Spleen (tissue), 11 donors: ENCODE measurements at regions not wholly inside any gene's neighbourhood (a gene's known extent, or its start where the extent isn't known, plus 50 kb on each side); places are given as distances from the start of the nearest gene placed in this dataset.

Source experiments
- DNase-seq: peaks from one replicate; pipeline ENCODE4 v3.0.0-alpha.2; 2020
- H3K27ac ChIP-seq, 8 donors: fragments of 200-600 bp; sonication (generic) in 7 of 8; 1 replicate in 4 of 8; 2 replicates in 4 of 8; pipeline versions ENCODE4 v1.5.0 to v1.8.0; 2016 to 2021; ENCODE audit warnings: inconsistent platforms in 4 of 8, mild to moderate bottlenecking in 4 of 8, moderate library complexity in 1 of 8
- H3K27me3 ChIP-seq, 7 donors: fragments of 200-600 bp; sonication (generic) in 6 of 7; replicated peaks in 1 of 7; 1 replicate in 4 of 7; 2 replicates in 3 of 7; pipeline versions ENCODE4 v1.5.0 to v1.8.0; 2016 to 2021; ENCODE audit warnings: inconsistent platforms in 3 of 7, mild to moderate bottlenecking in 1 of 7
- H3K36me3 ChIP-seq, 6 donors: fragments of 200-600 bp; sonication (generic) in 5 of 6; 1 replicate in 4 of 6; 2 replicates in 2 of 6; pipeline versions ENCODE4 v1.5.0 to v1.8.0; 2016 to 2021; ENCODE audit warnings: inconsistent platforms in 2 of 6
- H3K4me1 ChIP-seq, 6 donors: fragments of 200-600 bp; sonication (generic) in 5 of 6; 1 replicate in 3 of 6; 2 replicates in 3 of 6; pipeline versions ENCODE4 v1.5.0 to v1.8.0; 2016 to 2021; ENCODE audit warnings: inconsistent platforms in 3 of 6
- H3K4me3 ChIP-seq, 8 donors: fragments of 200-600 bp; sonication (generic) in 7 of 8; 1 replicate in 4 of 8; 2 replicates in 4 of 8; pipeline versions ENCODE4 v1.5.0 to v1.8.0; 2016 to 2021; ENCODE audit warnings: inconsistent platforms in 4 of 8, mild to moderate bottlenecking in 4 of 8, moderate library complexity in 2 of 8
- H3K9me3 ChIP-seq, 8 donors: fragments of 200-600 bp; sonication (generic) in 7 of 8; 1 replicate in 4 of 8; 2 replicates in 4 of 8; pipeline versions ENCODE4 v1.5.0 to v1.8.0; 2016 to 2021; ENCODE audit warnings: inconsistent platforms in 4 of 8
- CTCF ChIP-seq, 11 experiments: fragments of 200-600 bp in 7 of 11; fragments of 450-650 bp in 4 of 11; sonication (generic) in 4 of 11; IDR thresholded peaks in 8 of 11; conservative IDR thresholded peaks in 3 of 11; 1 replicate in 7 of 11; 2 replicates in 4 of 11; pipeline versions ENCODE4 v1.4.0 to v1.8.0; 2016 to 2021; ENCODE audit warnings: antibody characterized with exemption in 11 of 11, inconsistent platforms in 4 of 11, mild to moderate bottlenecking in 1 of 11
- POLR2A ChIP-seq, 3 donors: fragments of 450-650 bp; IDR thresholded peaks; one replicate each; pipeline ENCODE4 v1.5.1; 2017; ENCODE audit warnings: antibody characterized with exemption in 3 of 3, mild to moderate bottlenecking in 1 of 3
- POLR2AphosphoS5 ChIP-seq, 3 donors: sonication (generic); formaldehyde crosslinking; IDR thresholded peaks; one replicate each; pipeline ENCODE4 v1.5.1; 2017; ENCODE audit warnings: antibody characterized with exemption in 3 of 3
- WGBS, 5 donors: extraction: QIAGEN DNeasy Blood & Tissue Kit in 3 of 5; methylation state at CpG; one replicate each; pipeline versions ENCODE4 v1.1.5 to v1.1.7; 2013 to 2018; 5-methylcytosine and 5-hydroxymethylcytosine counted together
- intact Hi-C: fragments of 100-400 bp; cut with DNase I; formaldehyde crosslinking; loops from one replicate; pipeline ENCODE4 v1.15.0; 2023; ENCODE audit warnings: low total_unique reads
- donor health status: healthy with polysubstance abuse.
- donor health status: DM: no; HTN: no; CAD: no; lungs with moderate emphysema.
- donor health status: DM: no; HTN: no; CAD: no.
- donor health status: Bipolar disorder and iron deficiency.
- donor health status: healthy.
- donor health status: DM: no; HTN: no; CAD: no.
- donor health status: DM: yes; HTN: yes; CAD: no.

- Histone ChIP-seq H3K4me1 (peaks cover 0 to 24% (median 10%) of the 10 kb centered on the region in 6 donors), H3K36me3 (no peaks in the 10 kb centered on the region), H3K4me3 (no peak overlapping the region), H3K27ac (no peak overlapping the region), H3K9me3 (no peaks in the 10 kb centered on the region), H3K27me3 (no peaks in the 10 kb centered on the region)
- intact Hi-C loops: no loop called here
- TF ChIP-seq POLR2AphosphoS5 (IDR thresholded peaks at IDR 0.05): no peak
- no peak for TF ChIP-seq CTCF (IDR thresholded peaks at IDR 0.05 in 8 of 11, conservative IDR thresholded peaks at IDR 0.05 in 3 of 11)
- no peak for TF ChIP-seq POLR2A (IDR thresholded peaks at IDR 0.05)
- no peak for DNase-seq
- 80 to 91% (median 89%) methylated on average over 4 of the region's 4 CpGs for WGBS, 5 donors
Observed at GRCh38 chr3:111315930-111316587, 225.9 kb upstream of the CD96 start.

GRCh38 chr3:111318289-111318688 lies 223.7 kb upstream of the CD96 start:
- Histone ChIP-seq H3K9me3 (no peaks in the 10 kb centered on the region), H3K36me3 (no peaks in the 10 kb centered on the region), H3K27me3 (no peaks in the 10 kb centered on the region), H3K4me3 (no peak overlapping the region), H3K27ac (no peak overlapping the region), H3K4me1 (peaks cover 0 to 13% (median 0%) of the 10 kb centered on the region in 6 donors)
- WGBS, 5 donors: 46 to 68% (median 50%) methylated on average over 2 of the region's 2 CpGs
- intact Hi-C loops: no loop called here
- no peak for DNase-seq
- TF ChIP-seq POLR2A (IDR thresholded peaks at IDR 0.05) (no peak), CTCF (IDR thresholded peaks at IDR 0.05 in 8 of 11, conservative IDR thresholded peaks at IDR 0.05 in 3 of 11) (no peak), POLR2AphosphoS5 (IDR thresholded peaks at IDR 0.05) (no peak)

- TF ChIP-seq POLR2A (IDR thresholded peaks at IDR 0.05): no peak
- no peak for TF ChIP-seq CTCF (IDR thresholded peaks at IDR 0.05 in 8 of 11, conservative IDR thresholded peaks at IDR 0.05 in 3 of 11)
- no peak for TF ChIP-seq POLR2AphosphoS5 (IDR thresholded peaks at IDR 0.05)
- WGBS, 5 donors: 78 to 86% (median 82%) methylated on average over 1 of the region's 1 CpG
- Histone ChIP-seq H3K27ac (no peak overlapping the region), H3K4me1 (peaks cover 0 to 21% (median 7%) of the 10 kb centered on the region in 6 donors), H3K4me3 (no peak overlapping the region), H3K36me3 (no peaks in the 10 kb centered on the region), H3K27me3 (no peaks in the 10 kb centered on the region), H3K9me3 (no peaks in the 10 kb centered on the region)
- DNase-seq: no peak
- intact Hi-C loops: no loop called here
Observed at GRCh38 chr3:111319598-111319997, 222.4 kb upstream of the CD96 start.

GRCh38 chr3:111321786-111322185 lies 220.2 kb upstream of the CD96 start:
- no peaks in the 10 kb centered on the region for H3K27me3 ChIP-seq
- intact Hi-C loops: no loop called here
- H3K27ac ChIP-seq: no peak overlapping the region
- WGBS, 5 donors: 45 to 55% (median 52%) methylated on average over 4 of the region's 4 CpGs
- H3K4me3 ChIP-seq: no peak overlapping the region
- TF ChIP-seq POLR2A (IDR thresholded peaks at IDR 0.05): no peak
- TF ChIP-seq POLR2AphosphoS5 (IDR thresholded peaks at IDR 0.05): no peak
- TF ChIP-seq CTCF (IDR thresholded peaks at IDR 0.05 in 8 of 11, conservative IDR thresholded peaks at IDR 0.05 in 3 of 11): no peak
- H3K9me3 ChIP-seq: no peaks in the 10 kb centered on the region
- H3K4me1 ChIP-seq: peaks cover 0 to 22% (median 12%) of the 10 kb centered on the region in 6 donors
- no peak for DNase-seq
- H3K36me3 ChIP-seq: no peaks in the 10 kb centered on the region
